ENCODE measurements at regions not wholly inside any gene's neighbourhood (a gene's known extent, or its start where the extent isn't known, plus 50 kb on each side); places are given as distances from the start of the nearest gene placed in this dataset.

DNA sequence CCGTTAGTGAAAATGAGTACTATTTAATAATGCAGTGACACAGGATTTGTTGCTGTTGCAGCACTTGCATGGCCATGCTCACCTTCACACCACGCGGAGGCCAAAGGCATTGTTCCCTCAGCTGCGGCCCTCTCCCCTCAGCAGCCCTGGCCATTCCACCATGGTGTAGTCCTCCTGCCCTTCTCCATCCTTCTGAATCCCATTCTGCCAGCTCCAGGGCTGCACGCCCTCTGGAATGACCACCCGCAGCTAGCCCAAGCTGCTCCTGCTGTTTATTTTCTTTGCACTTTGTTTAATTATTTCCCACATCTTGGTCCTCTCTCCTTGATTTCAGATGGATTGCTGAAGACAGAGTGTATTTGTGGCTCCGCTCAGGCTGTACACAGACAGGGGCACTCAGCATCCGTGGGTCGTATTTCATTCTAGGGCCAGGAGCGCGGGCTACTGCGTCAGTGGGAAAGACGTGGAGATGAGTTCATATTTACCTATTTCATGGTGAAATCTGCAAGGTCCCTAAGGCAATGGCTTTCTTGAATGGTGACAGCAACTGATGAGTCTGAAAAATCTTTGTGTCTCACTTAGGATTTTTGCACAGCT is 81.4 kb upstream of the DUSP22 start:
- DNase-seq, result no peak

DNA sequence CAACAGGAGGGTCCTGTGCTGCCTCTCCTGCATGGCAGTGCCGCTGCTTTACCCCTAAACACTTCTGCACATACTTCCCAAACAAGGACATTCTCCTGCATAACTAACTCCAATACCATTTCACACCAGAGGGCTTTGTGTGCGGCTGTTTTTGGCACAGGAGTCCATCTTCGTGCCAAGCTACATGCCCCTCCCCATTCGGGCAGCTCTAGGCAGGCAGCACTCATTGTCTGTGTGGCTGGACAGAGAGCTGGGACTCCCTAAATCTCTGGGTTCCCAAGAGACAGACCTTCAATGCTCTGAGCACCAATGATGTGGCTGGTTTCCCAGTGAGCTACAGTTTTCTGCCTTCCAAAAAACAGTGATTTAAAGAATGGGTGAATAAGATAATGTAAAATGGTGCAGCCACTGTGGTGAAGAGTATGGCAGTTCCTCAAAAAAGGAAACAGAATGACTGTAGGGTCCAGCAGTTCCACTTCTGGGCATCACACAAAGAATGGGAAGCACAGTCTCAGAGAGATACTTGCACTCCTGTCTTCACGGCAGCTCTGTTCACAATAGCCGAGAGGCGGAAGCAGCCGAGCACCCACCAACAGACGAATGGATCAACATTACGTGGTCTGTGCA is 80.3 kb upstream of the DUSP22 start:
- DNase-seq, result no peak

DNA sequence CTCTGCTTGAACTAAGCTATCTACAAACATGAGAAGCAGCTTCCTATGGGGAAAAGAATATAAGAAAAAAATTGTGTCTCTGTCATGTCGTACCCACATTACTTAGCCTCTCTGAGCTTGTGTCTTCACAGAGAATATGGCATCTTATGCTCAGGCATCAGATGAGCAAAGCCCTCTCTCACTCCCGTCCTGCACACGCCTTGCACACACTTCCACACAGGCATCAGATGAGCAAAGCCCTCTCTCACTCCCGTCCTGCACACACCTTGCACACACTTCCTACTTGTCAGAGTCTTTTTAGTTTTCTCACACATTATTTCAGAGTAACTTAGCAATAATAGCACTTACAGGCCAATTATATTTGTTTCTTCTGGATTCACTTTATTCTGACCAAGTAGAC is 79.0 kb upstream of the DUSP22 start:
- DNase-seq, result no peak

DNA sequence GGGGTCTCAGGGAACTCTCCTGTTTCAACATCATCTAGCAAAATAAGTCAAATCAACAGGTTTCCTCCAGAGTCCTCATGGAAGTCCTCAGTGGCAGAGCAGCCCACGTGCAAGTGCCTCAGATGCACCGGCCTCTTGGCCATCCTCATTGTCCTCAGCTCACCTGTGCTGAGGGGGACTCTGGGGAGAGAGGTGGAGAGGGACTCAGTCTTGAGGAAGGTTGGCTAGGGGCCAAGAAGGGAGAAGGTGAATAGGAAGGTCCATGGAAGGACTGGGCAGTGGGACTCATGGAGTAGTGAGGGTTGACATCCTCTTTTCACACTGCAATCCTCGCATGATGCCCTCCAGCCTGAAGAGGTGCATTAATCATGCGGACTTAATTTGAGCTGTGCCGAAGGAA is 77.9 kb upstream of the DUSP22 start:
- DNase-seq, result no peak

DNA sequence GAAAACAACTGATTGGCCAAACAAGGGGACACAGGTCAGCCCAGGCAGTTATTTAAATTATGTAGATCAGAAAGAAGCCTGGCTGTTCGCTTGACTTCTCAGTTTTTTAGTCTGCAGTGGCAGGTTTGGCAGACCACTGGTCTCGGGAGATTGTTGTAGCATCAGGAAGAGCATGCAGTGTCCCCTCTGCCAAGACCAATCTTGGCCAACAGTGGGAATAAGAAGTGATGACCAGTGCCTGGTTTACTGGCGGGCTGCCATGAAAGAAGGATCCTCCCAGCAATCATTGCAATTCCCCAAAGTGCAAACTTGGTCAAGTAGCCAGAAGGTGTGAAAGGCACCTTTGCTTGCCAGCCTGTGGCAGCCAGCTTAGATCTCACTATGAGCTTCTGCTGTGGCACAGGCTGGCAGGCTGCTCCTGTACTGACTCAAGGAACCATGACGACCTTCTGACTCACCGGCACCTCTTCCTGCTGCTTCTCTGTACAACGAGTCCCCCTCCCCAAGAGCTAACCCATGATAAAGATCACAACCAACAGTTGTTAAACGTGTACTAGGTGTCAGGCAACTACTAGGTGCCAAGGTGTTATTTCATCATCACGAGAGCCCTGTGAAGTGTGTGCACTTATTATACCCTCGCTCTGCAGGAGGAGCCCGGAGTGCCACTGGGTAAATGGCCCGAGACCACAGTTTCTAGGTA is 76.8 kb upstream of the DUSP22 start:
- DNase-seq, result no peak

DNA sequence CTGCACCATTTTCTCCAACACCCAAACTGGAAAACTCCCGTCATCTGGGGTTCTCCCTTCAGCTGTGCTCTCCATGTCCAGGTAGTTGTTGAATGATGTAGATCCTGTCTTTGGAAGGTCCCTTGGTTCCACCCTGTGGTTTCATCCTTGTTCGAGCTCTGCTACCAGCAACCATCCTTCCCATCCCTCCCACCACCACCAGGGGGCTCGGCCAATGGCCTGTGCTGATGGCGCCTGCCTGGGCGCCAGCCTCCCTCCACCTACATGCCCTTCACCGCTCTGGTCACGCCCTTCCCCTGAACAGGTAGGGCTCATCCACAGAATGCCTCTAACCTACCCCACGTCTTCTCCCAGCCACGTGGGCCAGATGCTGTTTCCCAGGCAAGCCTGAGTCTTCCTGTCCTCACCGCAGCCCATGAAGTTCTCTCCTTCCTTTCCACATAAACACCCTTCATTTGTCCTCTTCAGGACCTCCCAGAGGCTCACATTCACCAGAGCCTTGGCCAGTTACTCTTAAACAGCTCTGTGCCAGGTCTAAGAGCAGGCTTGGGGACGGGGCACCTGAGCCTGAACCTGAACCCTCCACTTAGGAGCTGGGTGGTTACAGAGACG is 75.1 kb upstream of the DUSP22 start:
- DNase-seq, result no peak

DNA sequence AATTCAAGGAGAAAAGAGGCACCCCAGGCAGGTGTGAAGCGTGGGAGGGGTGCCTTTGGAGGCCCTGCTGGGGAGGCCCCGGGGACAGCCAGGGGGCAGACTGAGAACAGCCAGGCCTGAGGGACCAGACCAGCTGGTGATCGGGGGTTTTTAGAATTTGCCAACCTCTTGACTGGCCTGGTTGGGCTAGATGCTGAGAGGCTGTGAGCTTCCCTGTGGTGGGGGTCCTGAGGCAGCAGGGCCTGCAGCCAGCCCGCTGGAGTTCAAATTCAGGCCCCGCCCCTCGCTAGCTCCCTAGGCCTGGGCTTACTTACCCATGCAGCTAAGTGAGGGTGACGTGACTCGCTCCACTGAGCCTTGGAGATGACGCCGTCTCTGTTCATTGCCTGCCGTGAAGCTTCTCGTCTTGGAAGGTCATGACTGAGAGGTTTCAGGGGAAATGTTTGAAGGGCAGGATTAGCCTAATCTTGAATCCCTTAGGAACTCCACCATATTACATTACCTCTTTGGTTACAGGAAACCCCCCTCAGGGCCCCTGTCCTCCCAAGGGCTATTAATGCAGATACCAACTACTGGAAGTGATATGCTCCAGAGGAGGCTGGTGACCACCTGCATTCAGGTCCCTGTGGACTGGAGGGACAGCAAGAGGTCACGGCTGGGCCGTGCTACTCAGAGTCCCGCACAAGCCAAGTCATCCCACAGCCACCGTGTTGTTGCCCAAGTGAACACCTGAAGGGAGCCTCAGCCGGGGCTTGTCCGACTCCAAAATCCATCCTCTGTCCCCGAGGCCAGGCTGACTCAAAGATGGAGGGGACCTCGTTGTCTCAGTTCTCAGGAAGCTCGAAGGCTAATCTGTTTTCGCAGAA is 73.9 kb upstream of the DUSP22 start:
- DNase-seq, result no peak

DNA sequence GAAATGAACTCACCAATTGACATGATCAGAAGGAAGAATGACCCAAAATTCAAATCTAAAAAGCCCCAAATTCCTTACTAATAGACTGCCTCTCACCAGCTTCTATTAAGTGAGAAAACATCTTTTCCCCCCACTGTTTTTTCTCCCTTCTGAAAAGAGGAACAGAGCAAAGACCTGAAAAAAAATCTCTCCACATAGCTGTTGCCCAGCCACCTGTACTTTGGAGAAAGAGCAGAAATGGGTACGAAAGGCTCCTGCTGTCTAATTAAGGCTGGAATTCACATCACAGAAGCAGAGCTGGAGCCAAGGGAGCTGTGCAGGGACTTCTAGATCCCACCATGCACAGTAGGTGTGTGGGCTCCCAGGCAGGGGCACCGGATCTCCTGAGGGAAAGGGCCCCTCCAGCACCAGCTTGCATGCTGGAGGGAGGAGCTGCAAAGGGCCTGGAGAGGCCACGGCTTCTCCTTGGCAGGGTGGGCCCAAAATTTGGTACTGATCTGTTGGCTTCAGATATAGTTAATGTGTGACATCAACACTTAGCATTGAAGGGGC is 73.2 kb upstream of the DUSP22 start:
- DNase-seq, result no peak

DNA sequence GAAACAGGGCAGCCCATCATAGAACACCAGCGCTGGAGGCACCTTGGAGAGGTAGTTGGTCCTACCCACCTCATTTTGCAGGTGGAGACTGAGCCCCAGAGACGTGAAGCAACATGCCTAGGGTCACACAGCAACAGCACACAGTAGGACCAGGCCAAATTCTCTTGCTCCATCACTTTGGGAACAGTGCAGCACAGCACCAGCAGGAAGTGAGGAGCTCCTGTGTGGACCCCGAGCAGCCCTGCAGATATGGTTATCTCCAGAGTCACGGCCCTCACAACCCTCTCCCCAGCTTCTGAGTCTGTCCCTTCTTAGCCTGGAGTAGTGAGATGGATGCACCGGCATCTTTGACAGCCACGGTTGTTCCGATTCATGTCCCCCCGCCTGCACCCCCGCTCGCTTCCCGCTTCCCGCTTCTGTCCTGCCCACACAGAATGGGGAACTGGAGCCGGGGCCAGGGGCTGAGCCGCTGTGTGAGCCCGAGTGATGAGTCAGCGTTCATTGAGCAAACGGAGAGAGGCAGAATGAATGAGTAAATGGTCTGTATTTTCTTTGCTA is 72.6 kb upstream of the DUSP22 start:
- peak; percentile 66 for DNase-seq

DNA sequence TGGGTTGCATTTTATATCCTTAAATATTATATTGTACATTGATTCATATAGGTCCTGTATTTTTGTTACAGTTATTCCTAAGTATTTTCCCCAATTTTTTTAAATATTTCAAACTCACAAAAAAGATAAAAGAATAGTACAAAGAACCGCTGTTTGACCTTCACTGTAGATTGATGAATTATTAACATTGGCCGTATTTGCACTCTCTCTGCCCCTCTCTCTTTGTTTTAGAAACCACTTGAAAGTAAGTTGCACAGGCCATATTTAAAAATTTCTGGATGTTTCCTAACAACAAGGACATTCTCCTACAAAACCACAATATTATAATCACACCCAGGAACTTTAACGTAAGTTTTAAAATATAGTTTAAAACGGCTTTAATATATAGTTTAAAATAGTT is 72.0 kb upstream of the DUSP22 start:
- DNase-seq, result no peak

DNA sequence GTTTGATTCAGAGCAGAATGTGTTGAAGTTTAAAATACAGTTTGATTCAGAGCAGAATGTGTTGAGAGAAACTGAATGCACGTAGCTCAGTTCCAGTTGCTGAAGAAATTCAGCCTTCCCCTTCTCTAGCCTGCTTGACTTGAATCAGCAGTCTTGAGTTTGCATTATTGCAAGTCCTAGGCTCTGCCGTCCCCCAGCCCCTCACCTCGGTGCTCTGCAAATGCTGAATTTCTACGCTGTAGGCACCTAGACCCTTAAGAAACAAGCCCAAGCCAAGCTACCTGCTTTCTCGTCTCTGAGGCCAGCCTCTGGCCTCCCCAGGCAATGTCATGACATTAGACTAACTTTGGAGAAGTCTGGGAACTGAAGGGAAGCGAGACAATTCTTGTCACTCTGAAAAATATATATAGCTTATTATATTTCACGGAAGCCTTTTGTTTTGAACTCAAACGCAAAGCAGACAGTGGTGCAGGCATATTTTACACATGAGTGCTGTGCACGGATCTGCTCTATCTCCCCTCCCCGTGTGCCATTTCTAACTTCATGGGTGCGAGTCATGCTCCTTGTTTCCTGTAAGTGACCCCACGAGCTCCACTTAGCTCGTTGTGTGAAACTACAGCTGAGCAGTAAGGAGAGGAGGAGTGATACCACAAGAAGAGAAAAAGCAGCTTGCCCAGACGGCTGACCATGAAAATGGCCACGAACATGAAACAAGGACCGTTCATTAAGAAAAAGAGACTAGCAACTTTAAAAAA is 71.4 kb upstream of the DUSP22 start:
- DNase-seq, result no peak

DNA sequence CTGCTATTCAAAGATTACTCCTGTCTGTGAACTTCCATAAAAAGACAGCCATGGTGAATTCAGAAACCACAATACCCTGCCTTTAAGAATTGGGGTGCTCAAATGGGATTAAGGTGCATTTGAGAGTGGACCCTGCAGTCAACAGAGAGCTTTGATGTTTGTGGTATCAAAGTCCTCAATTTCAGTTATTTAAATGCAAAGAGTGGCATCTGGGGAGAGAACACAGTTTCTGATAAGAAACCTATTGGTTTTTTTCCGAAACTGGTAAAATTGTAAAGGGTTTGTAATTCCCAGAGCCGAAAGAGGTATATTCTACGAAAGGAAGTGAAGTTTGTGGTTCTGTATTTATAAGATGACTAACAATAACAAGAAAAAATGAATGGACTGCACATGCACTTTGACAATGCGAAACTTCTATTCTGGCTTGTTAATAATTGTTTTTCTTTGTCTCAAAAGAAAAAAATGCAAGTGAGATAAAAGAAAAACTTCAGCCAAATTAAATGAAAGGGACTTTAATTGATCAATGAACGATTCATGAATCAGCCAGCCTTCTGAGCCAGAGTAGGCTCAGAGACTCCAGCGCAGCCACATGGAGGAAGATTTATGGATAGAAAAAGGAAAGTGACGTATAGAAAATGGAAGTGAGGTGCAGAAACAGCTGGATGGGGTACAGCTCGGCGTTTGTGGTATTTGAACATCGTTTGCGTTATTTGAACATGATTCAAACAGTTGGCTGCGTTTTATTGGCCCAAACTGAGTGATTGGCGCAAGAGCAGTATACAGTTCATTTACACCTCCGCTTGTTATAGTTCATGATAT is 70.5 kb upstream of the DUSP22 start:
- DNase-seq, result no peak

DNA sequence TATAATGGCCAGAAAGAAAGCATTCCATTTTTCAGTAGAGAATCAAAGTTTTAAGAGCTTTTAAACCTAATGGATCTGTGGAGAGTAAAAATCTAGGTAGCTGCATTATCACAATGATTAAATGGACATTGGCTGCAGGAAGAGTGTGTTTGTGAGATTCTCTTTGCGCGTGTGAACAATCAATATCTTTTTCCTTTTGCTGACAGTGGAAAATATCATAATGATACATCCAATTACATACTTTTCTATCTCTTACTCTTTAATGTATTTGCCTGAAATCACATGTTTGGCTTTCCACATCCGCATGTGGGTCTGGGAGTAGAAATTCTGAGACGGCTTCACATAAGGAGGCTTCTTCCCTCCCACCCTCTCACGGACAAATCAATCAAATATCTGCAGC is 69.8 kb upstream of the DUSP22 start:
- DNase-seq, result no peak

DNA sequence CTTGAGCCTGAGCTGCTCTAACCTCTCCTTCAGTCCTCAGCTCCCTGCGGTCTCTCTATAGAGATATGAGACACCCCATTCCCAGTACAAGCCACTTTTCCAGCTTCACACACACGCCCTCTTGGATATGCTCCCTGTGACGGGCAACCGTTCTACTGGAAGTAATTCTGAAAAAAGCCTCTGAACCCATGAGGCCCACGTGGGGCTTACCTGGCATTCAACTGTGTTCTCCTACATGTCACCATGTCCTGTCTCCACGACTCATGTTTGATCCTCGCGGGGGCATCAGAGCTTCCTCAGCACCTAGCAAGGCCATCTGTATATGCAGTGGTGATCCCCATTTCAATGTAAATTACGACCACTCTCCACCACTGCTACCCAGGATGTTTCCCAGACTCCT is 69.2 kb upstream of the DUSP22 start:
- DNase-seq, result no peak

DNA sequence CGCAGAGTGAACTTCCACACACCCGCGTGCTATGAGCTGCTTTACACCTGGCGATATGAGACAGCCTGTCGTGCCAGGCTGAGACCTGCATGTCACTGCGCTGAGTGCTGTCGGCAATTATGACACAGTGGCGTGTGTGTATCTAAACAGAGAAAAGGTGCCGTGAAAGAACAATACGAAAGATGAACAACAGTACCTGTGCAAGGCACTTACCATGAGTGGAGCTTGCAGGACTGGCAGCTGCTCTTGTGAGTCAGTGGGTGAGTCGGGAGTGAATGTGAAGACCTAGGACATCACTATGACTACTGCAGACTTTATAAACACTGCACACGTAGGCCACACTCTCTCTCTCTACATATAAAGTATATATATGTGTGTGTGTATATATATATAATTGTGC is 68.5 kb upstream of the DUSP22 start:
- no peak for DNase-seq

DNA sequence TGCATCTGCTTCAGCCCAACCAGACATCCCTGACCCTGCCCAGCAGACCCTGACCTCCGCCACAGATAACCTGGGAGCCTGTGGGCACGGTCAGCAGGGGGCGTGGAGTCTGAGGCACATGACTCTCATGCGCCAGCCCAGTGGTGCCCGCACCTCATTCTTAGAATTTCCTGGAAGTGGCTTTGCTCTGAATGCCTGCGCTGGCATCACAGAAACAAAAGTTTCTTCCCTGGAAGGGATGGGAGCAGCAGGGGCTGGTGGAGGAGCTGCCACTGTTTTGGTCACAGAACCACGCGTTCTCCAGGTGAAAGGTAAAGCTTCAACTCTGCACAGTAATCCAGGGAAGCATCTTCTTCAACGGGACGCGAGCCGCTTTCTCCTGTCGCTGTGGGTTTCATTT is 67.9 kb upstream of the DUSP22 start:
- DNase-seq, result no peak

DNA sequence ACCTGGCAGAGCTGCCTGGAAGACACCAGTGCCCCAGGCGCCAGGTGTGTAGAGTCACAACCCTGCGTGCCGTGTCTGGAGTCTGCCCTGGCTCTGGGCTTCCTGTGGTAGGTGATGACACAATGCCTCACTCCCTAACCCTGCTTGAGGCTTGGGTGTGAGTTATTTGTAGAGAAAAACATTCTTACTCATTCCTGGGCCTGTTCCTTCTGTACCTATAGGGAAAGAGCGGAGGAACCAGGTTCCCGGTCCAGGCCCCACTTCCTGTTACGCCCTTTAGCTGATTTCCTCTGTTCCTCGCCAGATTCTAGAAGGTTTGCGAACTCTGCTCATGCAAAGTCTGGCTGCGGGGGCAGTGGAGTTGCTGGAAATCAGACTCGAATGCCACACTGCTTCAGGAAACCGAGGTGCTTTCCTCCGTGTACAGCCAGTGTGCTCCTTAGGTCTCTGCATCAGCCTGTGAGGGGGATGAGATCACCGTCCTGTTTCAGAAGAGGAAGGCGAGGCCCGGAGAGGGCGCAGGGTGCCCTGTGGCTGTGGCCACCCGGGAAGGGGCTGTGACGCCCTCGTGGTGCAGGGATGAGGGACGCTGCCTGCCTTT is 67.1 kb upstream of the DUSP22 start:
- DNase-seq, result no peak

DNA sequence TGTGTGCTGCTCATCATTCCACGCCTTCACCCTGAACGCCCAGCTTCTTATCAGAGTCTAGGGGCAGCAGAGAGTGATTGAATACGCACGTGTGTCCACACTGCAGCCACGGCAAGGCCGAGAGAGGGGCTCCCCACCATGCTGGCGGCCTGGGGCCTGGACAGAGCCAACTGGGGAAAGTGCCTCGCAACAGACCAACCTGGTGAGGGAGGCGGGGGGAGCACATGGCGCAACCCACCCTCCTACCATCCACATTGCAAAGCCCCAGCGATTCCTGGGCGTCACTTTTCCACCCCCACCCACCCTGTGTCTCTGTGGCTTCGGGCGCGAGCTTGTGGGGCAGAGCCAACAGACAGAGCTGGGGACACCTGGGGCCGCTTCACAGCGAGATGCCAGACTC is 66.4 kb upstream of the DUSP22 start:
- DNase-seq, result no peak

DNA sequence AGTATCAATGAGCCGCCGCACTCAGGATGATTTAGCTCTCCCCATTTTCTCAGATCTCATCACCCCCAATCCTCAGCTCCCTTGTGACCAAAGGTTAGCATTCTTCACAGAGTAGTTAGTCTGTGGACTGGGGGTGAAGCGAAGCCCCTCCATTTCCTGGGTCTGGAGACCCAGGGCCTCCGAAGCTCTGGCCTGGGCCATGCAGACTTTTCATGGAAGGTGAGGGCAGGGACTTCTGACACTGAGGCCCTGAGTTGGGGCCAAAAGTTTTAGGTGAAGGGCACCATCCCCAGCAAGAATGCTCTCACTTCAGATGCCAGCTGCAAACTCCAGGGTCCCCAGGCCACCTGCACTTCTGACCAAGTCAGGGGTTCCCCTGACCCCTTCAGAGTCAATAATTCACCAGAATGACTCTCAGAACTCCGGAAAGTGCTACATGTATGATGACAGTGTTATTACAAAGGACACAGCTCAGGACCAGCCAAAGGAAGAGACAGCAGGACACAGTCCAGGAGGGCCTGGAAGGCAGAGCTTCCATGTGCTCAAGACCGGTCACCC is 65.7 kb upstream of the DUSP22 start:
- DNase-seq, result no peak

Measured in femur (tissue), 1 donor.